GM10266 (cell line): ENCODE measurements at regions not wholly inside any gene's neighbourhood (a gene's known extent, or its start where the extent isn't known, plus 50 kb on each side); places are given as distances from the start of the nearest gene placed in this dataset.
"Not testable (repeated sequence)": the region's sequence is repeated elsewhere in the genome, so short reads cannot be mapped to it uniquely, and the experiment has no call there.

Experiments
- DNase-seq: peaks from one replicate; pipeline ENCODE4 v3.0.0; 2012; ENCODE audit errors: extremely low spot score
- TF ChIP-seq, protein P1 (sequence below): IDR thresholded peaks from 2 replicates; pipeline ENCODE4 v1.5.1; 2012; ENCODE audit warnings: mild to moderate bottlenecking, low read depth; ENCODE audit not compliant: control insufficient read depth, insufficient read depth; ENCODE audit errors: missing control alignments

DNA sequence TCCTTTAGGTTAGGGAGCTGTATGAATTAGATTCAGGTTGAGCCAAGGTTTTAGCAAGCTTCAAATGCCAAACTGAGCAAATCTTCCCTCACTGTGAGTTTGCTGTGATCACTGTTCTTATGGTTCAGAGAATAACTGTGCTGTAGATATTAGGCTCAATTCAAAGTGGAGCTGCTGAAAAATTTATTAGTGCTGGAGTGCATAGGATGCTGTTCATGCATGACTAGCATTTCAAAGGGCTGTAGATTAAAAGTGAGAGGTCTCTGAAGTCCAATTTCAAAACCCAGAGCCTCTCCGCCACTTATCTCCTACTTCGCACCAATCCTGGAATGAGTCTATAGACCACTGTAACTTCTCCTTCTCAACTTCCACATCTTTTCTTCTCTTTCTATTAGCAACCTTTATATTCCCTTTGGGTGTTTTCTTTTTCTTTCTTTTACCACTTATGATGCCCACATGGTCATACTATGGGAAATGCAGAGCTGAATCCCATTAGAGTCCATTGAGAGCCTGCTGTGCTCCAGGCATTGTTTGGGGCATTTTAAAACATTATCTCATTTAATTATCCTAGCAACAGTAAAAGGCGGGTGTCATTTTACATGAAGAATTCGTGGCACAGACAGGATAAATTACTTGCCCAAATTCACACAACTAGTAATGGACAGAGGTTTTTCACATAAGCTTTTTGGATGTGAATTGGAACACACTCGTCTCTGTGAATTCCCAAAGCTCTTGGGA is 77.5 kb upstream of the EEA1 start:
- no peak for DNase-seq
- TF ChIP-seq, protein P1, sequence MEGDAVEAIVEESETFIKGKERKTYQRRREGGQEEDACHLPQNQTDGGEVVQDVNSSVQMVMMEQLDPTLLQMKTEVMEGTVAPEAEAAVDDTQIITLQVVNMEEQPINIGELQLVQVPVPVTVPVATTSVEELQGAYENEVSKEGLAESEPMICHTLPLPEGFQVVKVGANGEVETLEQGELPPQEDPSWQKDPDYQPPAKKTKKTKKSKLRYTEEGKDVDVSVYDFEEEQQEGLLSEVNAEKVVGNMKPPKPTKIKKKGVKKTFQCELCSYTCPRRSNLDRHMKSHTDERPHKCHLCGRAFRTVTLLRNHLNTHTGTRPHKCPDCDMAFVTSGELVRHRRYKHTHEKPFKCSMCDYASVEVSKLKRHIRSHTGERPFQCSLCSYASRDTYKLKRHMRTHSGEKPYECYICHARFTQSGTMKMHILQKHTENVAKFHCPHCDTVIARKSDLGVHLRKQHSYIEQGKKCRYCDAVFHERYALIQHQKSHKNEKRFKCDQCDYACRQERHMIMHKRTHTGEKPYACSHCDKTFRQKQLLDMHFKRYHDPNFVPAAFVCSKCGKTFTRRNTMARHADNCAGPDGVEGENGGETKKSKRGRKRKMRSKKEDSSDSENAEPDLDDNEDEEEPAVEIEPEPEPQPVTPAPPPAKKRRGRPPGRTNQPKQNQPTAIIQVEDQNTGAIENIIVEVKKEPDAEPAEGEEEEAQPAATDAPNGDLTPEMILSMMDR: no peak

DNA sequence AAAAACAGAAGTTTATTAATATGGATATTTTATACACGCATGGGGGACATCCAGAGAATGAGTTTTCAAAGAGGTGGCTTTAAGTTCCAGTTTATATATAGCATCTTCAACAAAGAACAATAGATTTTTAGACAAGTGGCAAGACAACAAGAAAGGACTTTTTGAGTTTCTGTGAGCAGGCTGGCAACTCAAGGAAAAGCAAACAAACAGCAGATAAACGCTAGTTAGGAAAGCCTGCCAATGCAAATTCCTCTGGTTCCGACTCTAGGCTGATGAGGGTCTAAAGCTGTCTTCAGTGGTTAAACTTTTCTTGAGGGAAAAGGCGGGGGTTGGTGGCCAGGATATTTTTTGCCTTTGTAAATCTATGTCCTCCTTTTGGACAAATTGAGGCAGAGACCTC is 78.4 kb upstream of the EEA1 start:
- TF ChIP-seq, protein P1: no peak
- no peak for DNase-seq

DNA sequence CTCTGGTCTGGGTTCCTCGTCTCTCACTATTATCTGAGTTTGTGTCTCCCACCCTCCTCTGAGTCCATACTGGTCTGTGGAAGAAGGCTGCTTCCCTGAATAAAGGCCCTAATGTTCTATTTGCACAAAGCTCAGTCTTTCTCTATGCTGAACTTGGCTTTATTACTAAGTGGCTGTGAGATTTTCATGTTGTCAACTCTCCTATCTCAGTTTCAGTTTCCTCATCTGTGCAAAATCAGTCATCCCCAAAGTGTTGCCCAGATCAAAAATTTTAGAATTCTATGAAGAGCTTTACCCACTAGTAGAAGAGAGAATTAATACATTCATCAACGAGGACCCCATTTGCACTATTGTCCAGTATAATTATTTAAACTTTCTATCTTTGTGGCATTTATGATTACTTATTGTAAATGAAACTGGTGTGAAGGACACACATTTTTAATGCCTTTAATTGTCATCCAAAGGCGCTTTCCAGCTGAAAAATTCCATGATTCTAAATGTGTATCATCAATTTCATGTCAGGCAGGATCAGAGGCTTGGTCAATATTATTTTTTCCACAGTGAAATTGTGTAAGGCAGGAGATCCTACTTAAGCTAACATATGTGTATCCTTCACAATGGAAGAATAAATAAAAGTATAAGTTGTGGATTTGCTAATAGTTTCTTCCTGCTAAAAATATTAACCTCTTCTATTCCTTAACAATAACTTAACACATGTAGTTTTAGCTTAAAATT is 79.1 kb upstream of the EEA1 start:
- TF ChIP-seq, protein P1: no peak

DNA sequence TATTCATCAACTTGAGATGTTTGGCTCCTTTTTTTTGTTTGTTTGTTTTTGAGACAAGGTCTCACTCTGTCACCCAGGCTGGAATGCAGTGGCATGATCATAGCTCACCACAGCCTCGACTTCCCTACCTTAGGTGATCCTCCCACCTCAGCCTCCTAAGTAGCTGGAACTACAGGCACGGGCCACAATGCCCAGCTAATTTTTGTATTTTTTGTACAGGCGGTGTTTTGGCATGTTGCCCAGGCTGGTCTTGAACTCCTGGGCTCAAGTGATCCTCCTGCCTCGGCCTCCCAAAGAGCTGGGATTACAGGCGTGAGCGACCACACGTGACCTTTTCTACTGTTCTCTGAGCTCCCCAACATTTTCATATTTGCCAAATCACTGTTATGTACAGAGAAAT is 79.8 kb upstream of the EEA1 start:
- DNase-seq: not testable (repeated sequence)

More for the DNA sequence above, 79.1 kb upstream of the EEA1 start:
- peak; percentile 32 for DNase-seq

DNA sequence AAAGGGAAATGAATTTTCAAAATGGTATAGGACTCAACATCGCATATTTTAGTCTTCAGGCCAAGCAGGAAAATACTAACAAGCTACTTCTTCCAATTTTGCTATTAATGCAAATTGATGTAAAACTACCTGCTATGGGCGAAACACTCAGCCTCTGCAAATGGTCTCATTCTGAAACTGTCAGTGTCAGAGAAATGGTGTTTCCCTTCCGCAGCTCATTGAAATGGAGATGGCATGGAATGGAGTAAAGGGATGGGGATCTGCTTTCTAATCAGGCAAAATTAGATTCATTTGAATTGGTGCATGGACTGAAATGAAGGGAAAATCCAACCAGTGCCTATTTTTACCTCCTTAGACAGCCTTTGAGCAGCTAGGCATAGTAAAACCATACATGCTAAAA is 80.4 kb upstream of the EEA1 start:
- peak; percentile 16 for DNase-seq
- TF ChIP-seq, protein P1: no peak

DNA sequence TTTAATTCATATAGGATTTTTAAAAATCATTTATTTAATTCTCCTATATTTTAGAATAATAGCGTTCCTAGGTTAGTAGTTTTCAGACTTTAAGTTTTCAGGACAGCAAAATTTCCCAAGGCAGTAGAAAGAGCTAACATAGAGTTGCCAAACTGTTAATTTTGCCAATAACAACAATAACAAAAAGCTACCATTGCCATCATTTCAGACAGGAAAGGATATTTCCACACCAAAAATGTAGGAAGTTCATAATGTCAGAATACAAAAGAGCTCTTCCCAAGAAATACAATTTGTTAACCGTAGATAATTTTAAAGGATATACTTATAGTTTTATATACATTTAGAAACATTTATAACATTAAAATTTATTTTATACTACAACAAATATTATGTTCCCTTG is 81.4 kb upstream of the EEA1 start:
- TF ChIP-seq, protein P1: no peak
- no peak for DNase-seq

DNA sequence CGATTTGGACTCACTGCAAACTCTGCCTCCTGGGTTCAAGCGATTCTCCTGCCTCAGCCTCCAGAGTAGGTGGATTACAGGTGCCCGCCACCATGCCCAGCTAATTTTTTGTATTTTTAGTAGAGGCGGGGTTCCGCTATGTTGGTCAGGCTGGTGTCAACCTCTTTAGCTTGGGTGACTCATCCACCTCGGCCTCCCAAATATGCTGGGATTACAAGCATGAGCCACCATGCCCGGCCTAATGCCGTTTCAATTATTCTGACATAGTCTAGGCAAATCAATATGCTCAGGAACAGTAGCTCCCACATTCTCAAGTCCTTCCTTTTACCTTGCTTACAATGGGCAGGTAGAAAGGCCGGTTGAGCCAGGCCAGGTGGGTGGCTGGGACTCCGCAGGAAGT is 82.0 kb upstream of the EEA1 start:
- TF ChIP-seq, protein P1: no peak
- DNase-seq: no peak
